ENCODE measurements at regions not wholly inside any gene's neighbourhood (a gene's known extent, or its start where the extent isn't known, plus 50 kb on each side); places are given as distances from the start of the nearest gene placed in this dataset.

- no peak for TF ChIP-seq CTCF (conservative IDR thresholded peaks at IDR 0.05; ENCODE audit: low read depth, low read length)
- TF ChIP-seq EZH2 (IDR thresholded peaks at IDR 0.05; ENCODE audit: low read length, unreplicated experiment) = no peak
Measured at GRCh38 chr16:31754998-31755615, 118.5 kb upstream of the ZNF267 start.
